ENCODE measurements at regions not wholly inside any gene's neighbourhood (a gene's known extent, or its start where the extent isn't known, plus 50 kb on each side); places are given as distances from the start of the nearest gene placed in this dataset.
"Not testable (repeated sequence)": the region's sequence is repeated elsewhere in the genome, so short reads cannot be mapped to it uniquely, and the experiment has no call there.

DNA sequence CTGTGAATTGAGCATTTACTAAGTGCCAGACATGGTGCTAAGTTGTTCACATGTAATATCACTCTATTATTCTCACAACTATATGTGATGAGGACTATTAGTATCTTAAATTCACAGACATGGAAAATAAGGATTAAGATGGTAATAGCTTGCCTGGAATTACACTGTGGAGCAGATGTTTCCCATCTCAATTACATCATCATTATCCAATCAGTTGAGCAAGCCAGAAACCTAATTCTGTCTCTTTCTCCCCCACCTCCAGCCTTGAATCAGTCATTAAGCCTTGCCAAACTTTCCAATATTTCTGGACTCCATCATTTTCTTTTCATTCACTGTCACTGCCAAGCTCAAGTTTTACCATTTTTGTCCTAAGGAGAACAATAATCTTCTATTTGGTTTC, 287.8 kb upstream of the KITLG start:
- no peak for DNase-seq

DNA sequence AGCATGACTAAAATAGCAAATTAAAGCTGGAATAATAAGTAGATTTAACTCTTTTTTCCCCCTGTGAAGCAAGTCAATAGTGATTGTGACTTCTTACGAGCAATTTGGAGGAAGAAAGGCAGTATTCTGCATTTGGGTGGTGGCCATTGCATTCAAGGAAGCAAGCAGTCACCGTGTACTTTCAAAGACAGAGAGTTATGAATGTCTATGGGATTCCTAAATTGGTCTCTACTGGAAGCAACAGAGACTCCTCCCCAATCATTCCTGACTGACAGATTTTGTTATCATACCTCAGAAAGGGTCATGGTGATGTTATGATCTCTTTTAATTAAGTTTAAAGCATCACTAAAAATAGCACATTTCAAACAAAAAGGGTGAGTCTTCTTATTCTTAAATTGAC, 287.2 kb upstream of the KITLG start:
- DNase-seq: no peak

DNA sequence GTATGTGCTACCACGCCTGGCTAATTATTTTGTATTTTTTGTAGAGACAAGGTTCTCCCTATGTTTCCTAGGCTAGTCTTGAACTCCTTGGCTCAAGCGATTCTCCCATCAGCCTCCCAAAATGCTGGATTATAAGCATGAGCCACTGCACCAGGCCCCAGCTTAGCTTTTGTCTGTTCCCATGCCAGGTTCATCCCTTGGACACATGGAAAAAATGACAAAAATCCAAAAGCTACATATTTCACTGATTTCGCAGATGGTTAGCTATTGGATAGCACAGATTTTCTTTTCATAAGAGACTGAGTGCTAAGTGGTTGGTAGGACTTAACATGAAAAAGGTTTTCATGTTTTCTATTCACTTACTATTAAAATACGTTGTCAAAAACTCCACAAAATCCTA, 286.6 kb upstream of the KITLG start:
- no peak for DNase-seq

DNA sequence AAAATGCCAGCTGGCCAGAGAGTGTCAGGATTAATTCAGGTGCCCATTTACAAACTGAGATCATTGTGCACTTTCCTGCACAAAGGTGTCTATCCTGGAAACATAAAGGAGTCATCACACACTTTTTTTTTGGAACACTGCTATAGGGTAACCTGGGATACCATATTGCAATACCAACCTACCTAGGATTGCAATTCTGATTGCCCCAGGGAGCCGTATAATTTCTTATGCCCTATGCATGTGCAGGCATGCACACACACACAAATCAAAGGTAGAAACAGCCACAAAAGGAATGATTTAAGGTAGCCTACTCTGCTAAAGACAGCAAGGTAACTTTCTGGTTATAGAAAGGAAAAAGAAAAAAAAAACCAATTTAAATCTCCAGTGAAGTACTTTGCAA, 285.3 kb upstream of the KITLG start:
- DNase-seq: no peak

DNA sequence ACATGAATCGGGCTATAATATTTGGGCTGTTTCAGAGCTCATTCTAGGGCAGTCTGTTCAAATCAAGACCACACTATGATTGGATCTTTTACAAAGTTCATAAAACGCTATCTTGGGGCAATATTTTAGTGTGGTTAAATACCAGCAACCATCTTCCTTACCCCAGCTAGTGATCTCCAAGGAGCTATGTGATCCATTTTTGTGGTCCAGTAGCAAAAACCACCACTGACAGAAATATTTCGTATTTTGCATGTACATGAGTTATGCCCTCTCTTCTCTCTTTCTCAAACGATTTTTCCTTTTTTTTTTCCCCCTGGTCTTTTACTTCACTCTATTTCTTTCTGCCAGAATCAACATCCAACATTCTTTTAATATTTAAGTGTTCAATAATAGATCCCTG, 280.6 kb upstream of the KITLG start:
- DNase-seq: no peak

DNA sequence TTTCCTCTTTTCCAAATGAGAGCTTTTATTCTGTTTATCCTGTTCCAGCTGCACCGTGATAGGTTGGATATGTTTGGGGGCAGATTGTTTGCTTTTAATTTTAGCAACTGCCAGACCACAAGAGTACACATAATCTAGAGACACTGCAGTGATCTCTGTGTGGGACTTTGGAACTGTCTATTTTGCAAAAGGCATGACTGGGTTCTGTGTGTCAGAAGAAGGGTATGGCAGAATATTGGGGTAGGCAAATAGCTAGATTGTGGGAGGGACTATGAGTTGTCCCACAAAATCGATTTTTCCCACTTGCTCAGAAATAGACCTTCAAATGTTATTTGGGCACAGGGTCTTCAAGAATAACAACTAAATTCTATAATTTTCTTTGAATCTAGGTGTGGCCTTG, 275.9 kb upstream of the KITLG start:
- DNase-seq: no peak

DNA sequence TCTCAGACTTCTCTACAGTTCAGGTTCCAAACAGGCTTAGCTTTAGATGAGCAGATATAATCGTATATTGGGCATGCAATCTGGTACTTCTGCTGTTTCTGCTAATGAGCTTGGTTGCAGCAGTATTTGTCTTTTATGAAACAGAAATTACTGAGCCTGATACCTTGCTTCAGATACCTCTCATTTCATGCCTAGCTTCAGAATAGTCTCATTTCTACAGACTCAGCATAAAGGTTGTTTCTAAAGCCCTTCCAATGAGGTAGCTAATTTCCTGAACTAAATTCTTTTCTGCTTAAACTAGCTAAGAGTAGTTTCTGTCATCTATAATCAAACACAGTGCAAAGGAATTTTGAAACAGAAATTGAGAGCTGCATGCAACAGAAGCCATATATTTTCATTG, 275.0 kb upstream of the KITLG start:
- no peak for DNase-seq

DNA sequence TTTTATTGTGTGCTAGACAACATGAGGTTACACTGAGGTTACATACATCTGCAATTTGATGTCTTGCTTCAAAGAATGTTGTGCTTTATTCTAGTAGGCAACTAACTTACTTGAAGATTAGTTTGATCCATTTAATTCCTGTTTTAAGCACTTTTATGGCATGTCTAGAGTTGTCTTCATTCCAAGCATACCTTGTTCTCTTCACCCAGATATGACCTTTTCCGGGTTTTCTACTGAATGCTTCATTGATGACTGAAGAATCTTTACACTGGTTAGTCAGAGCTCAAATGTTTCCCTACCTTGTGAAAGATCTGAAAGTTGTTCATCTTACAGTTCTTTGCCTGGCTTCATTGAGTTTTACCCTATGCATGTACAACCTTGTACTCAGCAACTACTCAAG, 274.0 kb upstream of the KITLG start:
- DNase-seq: no peak

DNA sequence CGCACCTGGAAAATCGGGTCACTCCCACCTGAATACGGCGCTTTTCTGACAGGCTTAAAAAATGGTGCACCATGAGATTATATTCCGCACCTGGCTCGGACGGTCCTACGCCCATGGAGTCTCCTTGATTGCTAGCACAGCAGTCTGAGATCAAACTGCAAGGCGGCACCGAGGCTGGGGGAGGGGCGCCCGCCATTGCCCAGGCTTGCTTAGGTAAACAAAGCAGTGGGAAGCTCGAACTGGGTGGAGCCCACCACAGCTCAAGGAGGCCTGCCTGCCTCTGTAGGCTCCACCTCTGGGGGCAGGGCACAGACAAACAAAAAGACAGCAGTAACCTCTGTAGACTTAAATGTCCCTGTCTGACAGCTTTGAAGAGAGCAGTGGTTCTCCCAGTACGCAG, 267.0 kb upstream of the KITLG start:
- DNase-seq: not testable (repeated sequence)

DNA sequence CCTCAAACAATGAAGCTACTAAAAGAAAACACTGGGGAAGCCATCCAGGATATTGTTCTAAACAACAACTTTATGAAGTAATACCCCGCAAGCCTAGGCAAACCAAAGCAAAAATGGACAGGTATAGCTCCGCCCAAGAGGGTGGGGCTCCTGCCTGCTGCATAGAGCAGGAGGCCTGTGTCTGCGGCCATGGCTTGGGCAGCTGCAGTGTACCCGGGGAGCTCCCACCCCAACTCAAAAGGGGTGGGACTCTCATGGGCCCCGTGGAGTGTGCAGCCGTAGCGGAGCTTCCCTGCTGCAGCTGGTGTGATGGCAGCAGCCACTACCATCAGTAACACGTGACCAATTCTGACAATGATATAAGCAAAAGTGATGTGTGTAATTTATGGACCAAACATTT, 264.2 kb upstream of the KITLG start:
- DNase-seq: no peak

DNA sequence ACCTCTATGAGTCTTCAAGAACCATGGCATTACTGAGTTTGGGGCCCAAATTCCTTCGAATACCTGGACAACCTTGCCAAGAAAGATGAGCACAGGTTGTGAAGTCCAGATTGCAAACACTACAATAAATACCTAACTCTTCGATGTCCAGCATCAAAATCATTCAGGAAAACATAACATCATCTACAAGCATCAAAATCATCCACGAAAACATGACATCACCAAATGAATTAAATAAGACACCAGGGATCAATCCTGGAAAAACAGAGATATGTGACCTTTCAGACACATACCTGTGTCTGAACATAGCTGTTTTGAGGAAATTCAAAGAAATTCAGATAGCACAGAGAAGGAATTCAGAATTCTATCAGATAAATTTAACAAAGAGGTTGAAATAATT, 262.0 kb upstream of the KITLG start:
- DNase-seq: no peak

DNA sequence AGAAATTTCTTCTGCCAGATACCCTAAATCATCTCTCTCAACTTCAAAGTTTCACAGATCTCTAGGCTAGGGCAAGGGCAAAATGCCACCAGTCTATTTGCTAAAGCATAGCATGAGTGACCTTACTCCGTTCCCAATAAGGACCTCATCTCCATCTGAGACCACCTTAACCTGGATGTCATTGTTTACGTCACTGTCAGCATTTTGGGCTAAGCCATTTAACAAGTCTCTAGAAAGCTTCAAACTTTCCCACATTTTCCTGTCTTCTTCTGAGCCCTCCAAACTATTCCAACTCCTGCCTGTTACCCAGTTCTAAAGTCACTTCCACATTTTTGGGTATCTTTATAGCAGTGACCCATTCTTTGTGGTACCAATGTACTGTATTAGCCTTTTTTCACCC, 259.2 kb upstream of the KITLG start:
- no peak for DNase-seq

DNA sequence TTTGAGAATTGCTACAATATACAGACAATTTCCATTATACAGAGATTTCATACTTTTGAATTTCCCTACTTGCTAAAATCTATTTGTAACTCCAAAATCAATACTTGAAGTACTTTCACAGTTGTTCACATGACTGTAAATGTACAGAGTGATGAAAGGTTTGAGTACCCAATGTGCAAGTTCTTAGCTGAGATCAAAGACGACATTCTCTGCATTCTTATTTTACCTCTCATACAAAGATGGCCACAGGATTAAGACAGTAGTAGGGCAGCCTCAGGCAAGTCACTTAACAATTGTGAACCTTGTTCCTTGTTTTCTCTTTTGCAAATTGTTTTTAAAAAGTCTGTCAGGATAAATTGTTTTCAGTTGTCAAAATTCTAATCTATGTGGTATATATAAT, 255.9 kb upstream of the KITLG start:
- DNase-seq: no peak

DNA sequence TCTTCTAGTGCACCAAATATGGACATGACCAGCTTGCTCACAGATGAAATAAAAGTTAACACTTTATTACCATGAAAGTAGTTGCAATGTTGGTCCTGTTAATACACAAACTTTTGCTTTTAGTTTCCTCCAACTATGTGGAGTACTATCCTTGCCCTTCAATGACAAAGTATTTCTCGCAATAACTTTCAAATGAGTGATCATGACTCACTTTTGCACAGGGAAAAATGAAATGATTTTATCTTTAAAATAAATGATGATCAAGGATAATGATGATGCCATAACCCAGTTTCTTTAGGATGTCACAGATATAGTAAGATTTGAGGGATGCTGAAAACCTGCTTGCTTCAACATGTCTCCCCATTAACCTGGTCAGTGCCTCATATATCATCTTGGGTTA, 254.0 kb upstream of the KITLG start:
- DNase-seq: no peak

DNA sequence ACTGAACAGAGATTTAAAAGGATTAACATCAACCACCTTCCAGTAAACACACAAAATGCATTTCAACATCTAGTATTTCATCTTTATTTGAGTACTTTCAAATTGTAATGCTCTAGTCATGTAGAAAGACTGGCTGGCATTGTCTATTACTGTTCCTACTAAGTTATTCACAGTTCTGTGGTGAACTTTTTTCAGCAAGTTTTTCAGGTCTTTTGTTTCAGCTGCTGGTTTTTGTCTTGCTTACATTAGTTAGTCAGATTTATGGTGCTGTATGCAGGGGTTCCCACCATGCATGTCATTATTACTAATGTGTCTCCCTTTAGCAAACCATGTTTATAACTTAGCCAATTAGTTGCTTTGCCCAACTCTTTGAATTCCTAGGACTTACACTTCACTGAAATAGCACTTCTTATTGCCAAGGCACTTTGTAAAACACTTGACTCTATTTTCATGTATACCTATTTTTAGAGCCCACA, 253.4 kb upstream of the KITLG start:
- no peak for DNase-seq

DNA sequence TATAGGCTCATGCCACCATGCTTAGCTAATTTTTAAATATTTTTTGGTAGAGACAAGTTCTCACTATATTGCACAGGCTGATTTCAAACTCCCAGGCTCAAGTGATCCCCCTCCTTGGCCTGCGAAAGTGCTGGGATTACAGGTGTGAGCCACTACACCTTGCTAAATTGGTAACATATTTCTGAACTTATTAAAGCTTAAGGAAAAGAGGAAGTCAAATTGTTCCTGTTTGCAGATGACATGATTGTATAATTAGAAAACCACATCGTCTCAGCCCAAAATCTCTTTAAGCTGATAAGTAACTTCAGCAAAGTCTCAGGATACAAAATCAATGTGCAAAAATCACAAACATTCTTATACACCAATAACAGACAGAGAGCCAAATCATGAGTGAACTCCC, 248.3 kb upstream of the KITLG start:
- not testable (repeated sequence) for DNase-seq

DNA sequence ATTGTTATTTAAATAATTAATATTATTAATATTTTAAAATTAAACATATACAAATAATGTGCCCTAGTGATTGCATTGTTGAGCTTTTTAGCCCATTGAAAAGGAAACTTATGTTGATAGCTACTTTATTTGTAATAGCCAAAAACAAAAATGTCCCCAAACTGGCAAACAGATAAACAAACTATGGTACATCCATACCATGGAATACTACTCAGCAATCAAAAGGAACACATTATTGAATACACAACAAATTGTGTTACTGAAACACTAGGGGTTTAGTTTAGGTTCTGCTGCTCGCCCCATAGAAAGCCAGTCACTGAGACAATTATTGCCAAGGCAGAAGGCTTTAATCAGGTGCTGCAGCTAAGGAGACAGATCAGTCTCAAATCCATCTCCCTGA, 239.7 kb upstream of the KITLG start:
- no peak for DNase-seq

DNA sequence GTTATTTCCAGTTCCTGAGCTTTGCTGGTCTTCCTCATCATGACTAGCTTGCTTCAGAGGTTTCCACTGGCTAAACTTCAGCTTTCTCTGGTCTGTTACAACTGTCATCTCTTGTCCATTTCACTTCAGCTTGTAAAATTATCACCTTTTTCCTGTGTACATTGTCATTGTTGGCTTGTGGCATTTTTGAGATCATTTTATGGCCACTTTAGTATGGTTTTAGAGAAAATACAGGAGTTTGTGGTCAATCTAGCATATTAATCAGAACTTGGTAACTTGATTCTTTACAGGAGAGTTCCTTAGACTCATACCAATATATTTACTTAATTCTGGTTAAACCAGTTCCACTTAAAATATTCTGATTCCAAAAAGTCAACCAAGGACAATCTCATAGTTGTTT, 235.9 kb upstream of the KITLG start:
- DNase-seq: no peak

DNA sequence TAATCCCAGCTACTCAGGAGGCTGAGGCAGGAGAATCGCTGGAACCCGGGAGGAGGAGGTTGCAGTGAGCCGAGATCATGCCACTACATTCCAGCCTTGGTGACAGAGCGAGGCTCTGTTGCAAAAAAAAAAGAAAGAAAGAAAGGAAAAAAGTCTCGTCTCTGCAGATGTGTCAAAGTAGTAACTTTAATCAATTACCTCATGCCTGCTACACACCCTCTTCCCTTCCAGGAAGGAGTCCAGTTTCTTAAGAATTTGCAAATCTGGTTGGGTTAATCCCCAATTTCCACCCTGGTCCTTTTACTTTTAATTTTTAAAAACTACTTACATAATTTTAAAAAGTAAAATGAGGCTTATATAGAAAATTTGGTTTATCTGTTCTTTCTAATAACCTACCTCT, 234.5 kb upstream of the KITLG start:
- DNase-seq: no peak

DNA sequence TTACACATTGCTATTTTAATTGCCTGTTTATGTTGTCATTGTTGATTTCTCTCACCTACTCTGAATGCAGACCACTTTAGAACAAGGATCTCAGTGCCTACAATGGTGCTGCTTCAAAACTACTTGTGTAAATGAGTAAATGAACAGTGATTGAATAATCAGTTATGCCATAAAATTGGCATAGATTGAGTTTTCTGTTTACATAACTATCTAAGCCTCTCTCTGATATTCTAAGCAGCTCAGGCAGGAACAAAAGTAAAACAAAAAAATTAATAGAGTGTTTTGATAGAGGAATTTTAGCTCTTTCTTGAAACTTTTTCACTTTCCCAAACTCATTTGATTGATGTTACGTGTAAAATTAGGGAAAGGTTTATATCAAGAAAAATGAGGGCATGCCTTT, 232.3 kb upstream of the KITLG start:
- DNase-seq: no peak

DNA sequence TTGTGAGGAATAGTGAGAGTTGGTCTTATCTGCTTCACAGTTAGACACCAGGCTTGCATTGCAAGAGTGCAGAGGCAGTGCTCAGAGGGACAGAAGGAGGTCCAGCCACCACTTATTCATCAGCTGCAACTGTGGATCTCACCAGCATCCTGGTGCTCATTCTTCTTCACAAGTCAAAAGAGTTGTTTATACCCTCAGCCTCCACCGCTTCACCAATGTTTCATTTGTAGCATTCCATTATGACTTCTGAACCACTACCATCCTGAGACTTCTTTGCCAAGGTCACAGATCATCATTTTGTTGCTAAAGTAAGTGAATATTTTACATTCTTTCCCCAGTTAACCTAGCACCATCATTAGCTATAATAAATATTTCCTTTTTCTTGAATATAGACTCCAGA, 230.5 kb upstream of the KITLG start:
- DNase-seq: no peak

DNA sequence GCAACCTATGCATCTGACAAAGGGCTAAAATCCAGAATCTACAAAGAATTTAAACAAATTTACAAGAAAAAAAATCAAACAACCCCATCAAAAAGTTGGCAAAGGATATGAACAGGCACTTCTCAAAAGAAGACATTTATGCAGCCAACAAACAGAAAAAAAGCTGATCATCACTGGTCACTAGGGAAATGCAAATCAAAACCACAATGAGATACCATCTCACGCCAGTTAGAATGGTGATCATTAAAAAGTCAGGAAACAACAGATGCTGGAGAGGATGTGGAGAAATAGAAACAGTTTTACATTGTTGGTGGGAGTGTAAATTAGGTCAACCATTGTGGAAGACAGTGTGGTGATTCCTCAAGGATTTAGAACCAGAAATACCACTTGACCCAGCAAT, 229.6 kb upstream of the KITLG start:
- not testable (repeated sequence) for DNase-seq

DNA sequence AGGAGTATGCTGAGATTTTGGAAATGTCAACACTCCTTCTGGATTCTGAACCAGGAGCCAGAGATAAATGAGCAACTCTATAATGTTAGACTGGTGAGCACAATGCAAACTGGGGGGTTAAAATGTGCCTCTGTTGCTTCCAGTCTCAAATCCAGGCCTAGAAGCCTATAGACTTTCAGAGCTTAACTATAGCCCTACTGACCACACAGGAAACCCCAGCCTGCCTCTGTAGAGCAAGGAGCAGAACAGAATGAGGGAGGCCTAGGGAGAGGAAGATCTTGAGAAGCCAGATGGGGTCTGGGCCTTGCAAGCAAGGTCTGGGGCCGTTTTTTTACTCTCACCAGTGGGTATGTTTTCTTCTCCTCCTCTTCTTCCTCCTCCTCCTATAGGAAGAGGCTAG, 225.4 kb upstream of the KITLG start:
- no peak for DNase-seq

DNA sequence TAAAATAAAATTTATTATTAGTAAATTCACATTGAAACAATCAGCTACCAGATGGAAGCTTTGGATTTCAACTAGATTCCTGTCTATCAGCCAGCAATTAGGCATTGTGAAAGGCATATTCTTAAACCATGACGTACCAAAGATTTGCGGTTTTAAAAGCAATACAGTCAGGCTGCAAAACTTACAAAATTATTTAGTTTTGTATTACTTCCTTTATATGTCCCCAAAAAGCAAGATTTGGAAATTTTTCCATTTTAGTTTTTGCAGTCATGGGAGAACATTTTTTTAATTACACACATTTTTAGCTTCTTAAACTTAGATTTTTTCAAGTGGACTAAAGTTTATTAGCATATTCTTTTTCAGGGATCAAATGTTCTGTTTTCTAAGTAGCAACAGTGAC, 225.0 kb upstream of the KITLG start:
- DNase-seq: no peak

DNA sequence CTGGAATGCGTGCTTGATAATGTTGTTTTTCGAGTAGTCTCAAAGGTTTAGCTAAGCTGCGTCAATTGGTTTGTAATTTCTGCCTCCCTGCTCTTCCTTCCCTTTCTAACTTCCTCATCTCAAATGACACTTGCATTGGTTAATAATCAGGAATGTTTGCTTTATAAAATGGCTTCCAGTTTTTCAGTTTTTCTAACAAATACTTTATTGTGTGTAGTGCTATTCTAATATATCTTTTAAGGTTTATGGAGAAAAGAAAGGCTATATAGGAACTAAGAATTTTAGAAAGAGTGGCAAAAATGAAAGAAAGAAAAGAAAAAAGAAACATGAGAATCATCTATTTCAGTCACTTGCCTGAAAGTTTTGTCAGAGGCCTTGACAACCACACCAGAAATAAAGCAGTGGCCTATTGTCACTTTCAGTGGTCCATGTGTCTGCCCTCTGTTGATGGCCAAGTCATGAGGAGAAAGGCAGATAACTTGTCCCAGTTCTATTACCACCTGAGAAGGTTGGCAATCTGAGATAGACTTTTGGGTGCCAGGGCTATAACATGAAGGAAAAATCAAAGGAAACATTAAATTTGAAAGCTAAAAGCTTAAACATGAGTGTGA, 221.9 kb upstream of the KITLG start:
- DNase-seq: no peak

Measured in retina (tissue), 1 donor.